GM13977 (cell line): ENCODE measurements at regions not wholly inside any gene's neighbourhood (a gene's known extent, or its start where the extent isn't known, plus 50 kb on each side); places are given as distances from the start of the nearest gene placed in this dataset.

ENCODE experiments used
- DNase-seq: peaks from one replicate; pipeline ENCODE4 v3.0.0; 2012; ENCODE audit warnings: low spot score
- in situ Hi-C: fragments of 300-500 bp; cut with MboI; formaldehyde crosslinking; loops from one replicate; pipeline ENCODE4 v1.12.0; 2022; ENCODE audit warnings: low sequenced_read_pairs, low pct_unique_long_range_greater_than_20kb, mixed read lengths, inconsistent platforms; ENCODE audit not compliant: unreplicated experiment
- TF ChIP-seq, protein P1 (sequence below): IDR thresholded peaks from 2 replicates; pipeline ENCODE4 v1.5.1; 2012; ENCODE audit warnings: mild to moderate bottlenecking, control low read depth; ENCODE audit not compliant: insufficient read depth; ENCODE audit errors: extremely low read depth, missing control alignments

DNA sequence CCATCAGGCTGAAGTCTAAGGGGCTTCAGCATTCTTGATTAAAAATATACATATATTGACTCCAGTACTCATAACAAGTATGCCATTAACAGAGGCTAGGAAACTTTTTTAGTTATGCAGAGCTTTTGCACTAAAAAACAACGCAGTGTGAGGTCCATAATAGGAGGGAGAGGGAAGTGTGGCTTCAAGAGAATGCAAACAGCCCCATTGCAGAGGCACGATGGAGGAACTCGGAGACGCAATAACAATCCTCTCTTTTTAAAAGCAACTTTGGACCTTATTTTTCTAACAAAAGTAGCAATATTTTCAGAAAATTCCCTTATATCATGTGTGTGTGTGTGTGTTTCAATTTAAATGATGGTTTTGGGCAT lies 150.0 kb upstream of the PTCH1 start:
- in situ Hi-C loops: no loop called here
- TF ChIP-seq, protein P1, sequence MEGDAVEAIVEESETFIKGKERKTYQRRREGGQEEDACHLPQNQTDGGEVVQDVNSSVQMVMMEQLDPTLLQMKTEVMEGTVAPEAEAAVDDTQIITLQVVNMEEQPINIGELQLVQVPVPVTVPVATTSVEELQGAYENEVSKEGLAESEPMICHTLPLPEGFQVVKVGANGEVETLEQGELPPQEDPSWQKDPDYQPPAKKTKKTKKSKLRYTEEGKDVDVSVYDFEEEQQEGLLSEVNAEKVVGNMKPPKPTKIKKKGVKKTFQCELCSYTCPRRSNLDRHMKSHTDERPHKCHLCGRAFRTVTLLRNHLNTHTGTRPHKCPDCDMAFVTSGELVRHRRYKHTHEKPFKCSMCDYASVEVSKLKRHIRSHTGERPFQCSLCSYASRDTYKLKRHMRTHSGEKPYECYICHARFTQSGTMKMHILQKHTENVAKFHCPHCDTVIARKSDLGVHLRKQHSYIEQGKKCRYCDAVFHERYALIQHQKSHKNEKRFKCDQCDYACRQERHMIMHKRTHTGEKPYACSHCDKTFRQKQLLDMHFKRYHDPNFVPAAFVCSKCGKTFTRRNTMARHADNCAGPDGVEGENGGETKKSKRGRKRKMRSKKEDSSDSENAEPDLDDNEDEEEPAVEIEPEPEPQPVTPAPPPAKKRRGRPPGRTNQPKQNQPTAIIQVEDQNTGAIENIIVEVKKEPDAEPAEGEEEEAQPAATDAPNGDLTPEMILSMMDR: no peak

DNA sequence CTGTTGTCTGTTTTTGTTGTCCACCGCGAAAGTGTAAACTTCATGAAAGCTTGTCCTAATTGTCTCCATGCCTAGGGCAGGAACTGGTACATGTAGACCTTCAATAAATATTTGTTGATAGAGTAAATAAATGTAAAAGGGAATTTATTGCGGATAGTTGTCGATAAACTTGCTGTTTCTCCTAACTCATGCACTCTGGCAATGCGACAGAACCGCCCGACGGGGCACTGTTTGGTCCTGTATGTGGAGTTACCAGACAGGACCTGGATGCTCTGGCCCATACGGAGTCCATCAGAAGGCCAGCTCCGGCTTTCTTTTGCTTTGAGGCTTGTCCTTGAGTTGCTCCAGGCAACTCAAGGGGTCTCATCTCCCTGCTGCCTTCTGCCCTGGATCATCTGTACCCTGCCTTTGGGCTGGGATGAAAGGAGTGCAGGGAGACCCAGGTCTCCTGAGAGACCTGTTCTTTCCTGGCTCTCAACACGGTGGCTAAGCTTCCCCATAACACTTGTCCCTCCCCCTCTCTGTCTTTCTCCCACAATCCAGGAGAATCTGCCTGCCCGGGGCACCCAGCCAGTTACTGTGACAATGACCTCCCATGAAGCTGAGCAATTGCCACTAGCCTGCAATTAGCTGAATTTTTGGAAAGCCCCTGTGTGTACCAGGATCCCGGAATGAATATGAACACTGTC lies 149.5 kb upstream of the PTCH1 start:
- in situ Hi-C loops: no loop called here
- DNase-seq: no peak
- TF ChIP-seq, protein P1: no peak

More for the DNA sequence above, 150.0 kb upstream of the PTCH1 start:
- DNase-seq: no peak

DNA sequence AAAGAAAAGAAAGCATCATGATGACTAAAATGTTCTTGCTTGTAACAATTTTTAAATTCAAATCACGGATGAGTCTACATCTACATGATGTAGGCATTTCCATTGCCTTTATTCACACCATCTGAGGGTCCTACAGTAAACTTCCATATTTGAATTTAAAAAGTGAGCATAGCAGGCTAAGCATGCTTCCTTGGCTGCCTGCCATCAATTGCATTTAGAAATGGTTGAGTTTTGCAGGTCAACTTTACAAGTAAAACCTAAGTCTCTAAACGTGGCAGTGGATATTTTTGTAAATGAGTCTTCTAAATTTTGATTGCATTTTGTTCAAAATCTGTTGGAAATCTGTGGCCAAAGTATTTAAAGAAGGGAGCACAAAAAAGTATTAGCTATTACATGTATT lies 136.5 kb upstream of the PTCH1 start:
- TF ChIP-seq, protein P1: no peak
- DNase-seq: no peak
- in situ Hi-C loops: no loop called here

DNA sequence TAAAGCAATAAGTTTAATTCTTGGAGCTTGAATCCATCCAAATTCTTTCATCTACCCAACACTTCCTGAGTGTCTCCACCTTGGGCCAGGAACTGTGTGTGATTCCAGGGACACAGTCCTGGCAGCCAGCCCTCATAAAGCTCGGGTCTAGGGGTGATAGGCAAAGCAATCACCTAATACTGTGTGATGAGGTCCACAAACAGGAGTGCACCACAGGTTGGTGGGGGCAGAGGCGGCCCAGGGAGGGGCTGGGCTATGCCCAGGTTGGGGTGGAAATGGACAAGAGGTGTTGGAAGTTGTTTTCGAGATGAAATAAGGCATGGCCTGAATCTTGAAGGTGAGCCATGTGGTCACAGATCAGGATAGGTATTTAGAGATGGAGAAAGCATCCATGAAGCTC lies 133.9 kb upstream of the PTCH1 start:
- TF ChIP-seq, protein P1: no peak
- in situ Hi-C loops: no loop called here
- no peak for DNase-seq

DNA sequence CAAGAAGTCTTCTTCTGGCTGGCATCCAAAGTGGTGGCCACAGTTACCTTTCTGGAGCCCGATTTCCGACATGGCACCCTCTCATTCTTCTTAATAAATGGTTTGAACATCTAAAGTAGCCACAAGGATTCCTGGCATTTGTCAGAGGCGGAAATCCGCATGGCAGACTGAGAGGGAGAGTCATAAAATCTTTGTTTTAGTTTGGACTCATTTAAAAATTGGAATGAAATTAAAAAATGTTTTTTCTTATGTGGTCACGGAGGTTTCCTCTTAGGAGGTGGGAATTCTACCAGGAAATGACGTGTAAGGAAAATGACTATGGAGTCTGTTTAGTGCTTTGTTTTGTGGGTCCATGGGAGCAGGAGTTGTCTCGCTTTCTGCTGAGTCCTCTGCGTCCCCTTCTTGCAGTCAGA lies 133.0 kb upstream of the PTCH1 start:
- in situ Hi-C loops: no loop called here
- TF ChIP-seq, protein P1: no peak
- DNase-seq: no peak

DNA sequence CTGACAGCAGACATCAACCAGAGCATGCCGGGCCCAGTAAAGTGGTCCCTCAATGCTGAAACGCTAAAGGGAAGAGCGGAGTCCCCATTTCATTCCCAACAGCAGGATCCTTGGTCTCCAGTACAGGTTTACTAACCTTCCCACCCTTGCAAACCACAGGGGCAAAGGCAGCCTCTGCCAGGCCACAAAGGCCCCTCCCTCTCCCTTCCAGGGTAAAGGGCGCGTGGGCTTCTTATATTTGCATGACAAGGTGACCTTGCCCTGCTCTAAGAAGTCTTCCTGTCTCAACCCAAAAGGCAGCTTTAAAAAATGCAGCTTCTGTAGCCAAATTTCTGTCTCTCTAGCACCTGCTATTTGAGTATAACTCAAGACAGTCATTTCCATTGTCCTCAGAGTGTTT lies 131.5 kb upstream of the PTCH1 start:
- in situ Hi-C loops: no loop called here
- TF ChIP-seq, protein P1: no peak
- DNase-seq: no peak

DNA sequence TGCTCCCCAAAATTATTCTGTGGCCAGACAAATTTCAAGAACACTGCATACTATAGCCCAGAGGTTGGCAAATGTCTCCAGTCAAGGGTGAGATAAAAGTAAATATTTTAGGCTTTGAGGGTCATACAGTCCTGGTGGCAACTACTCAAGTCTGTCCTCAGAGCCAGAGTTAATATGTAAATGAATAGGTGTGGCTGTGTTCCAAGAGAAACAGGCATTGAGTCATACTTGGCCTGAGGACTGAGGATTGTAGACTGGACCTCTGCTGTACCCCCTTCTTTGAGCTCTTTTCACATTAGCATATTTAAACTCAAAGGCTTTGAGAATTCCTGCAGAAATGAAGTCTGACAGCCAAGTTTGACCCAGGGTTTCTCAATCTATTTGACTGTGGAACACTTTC lies 129.2 kb upstream of the PTCH1 start:
- DNase-seq: no peak
- TF ChIP-seq, protein P1: no peak
- in situ Hi-C loops: no loop called here
